22Rv1 (cell line): ENCODE measurements at regions not wholly inside any gene's neighbourhood (a gene's known extent, or its start where the extent isn't known, plus 50 kb on each side); places are given as distances from the start of the nearest gene placed in this dataset.

Source experiments
- CTCF ChIP-seq: fragments of 450-650 bp; IDR thresholded peaks from 2 replicates; pipeline ENCODE4 v1.5.1; 2017; ENCODE audit warnings: mild to moderate bottlenecking
- ZFX ChIP-seq: fragments of 450-650 bp; IDR thresholded peaks from 2 replicates; pipeline ENCODE4 v1.6.1; 2017; ENCODE audit warnings: antibody characterized with exemption, borderline replicate concordance

- TF ChIP-seq CTCF (peak; percentile 97), ZFX (no peak)
Observed at GRCh38 chr1:184805667-184806295, 51.1 kb upstream of the EDEM3 start.
